ENCODE measurements at regions not wholly inside any gene's neighbourhood (a gene's known extent, or its start where the extent isn't known, plus 50 kb on each side); places are given as distances from the start of the nearest gene placed in this dataset.

GRCh38 chr5:89282554-89283510, 399.8 kb upstream of the MEF2C start:
- peaks cover 0 to 7% (median 0%) of the 10 kb centered on the region in 4 donors for H3K4me1 ChIP-seq
- H3K9me3 ChIP-seq = no peaks in the 10 kb centered on the region
- no peak overlapping the region for H3K4me3 ChIP-seq
- intact Hi-C loops (cut with DNase I) = no loop called here
- no peaks in the 10 kb centered on the region for H3K36me3 ChIP-seq
- H3K27me3 ChIP-seq = no peaks in the 10 kb centered on the region
- H3K27ac ChIP-seq (replicated peaks in 1 of 4) = no peak overlapping the region
- TF ChIP-seq CTCF (IDR thresholded peaks at IDR 0.05) (no peak), POLR2A (IDR thresholded peaks at IDR 0.05; ENCODE audit: low read depth) (no peak), EP300 (IDR thresholded peaks at IDR 0.05) (no peak), POLR2AphosphoS5 (IDR thresholded peaks at IDR 0.05) (no peak)
- no peak for DNase-seq (ENCODE audit: extremely low spot score)
- 87% methylated on average over 3 of the region's 3 CpGs for WGBS

DNA sequence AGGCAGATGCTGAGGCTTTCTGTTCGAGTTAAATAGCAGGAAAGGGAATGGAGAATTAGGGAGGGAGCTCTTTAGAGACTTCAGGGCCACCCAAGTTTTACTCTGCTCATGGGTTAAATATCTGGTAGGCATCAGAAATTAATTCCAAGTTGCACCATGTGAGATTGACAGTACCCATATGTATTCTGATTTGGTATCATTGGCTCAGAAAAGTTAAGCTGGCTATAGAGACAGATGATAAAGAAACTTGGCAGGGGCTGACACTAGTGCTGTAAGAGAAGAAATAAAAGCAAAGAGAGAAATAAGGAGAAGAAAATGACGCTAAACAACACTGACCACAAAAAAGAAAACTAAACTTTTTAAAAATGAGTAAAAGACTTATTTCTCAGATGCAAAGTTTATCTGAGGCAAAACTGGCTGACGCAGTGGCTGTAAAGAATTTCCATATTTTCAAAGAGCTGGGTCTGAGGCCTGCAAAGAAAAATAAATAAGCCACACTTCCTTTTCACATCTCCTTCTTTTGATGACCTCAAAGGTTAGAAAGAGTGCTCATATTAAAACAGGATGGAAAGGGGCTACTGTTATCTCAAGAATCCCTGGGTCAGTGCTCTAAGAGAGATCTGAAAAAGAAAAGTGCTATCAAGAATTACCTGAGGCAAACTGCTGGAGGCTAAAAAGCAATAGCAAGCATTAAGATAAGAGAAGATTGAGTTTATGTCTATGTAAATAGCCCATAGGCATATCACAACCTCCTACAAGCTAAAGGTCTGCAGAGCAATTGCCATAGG, 399.0 kb upstream of the MEF2C start:
- no peak overlapping the region for H3K4me3 ChIP-seq
- TF ChIP-seq POLR2AphosphoS5 (IDR thresholded peaks at IDR 0.05) (no peak), CTCF (IDR thresholded peaks at IDR 0.05) (no peak), EP300 (IDR thresholded peaks at IDR 0.05) (no peak), POLR2A (IDR thresholded peaks at IDR 0.05; ENCODE audit: low read depth) (no peak)
- intact Hi-C loops (cut with DNase I) = no loop called here
- H3K27ac ChIP-seq (replicated peaks in 1 of 4) = no peak overlapping the region
- no peaks in the 10 kb centered on the region for H3K36me3 ChIP-seq
- H3K9me3 ChIP-seq = no peaks in the 10 kb centered on the region
- H3K4me1 ChIP-seq = peaks cover 0 to 7% (median 0%) of the 10 kb centered on the region in 4 donors
- 86% methylated on average over 3 of the region's 3 CpGs for WGBS
- DNase-seq (ENCODE audit: extremely low spot score) = no peak
- H3K27me3 ChIP-seq = no peaks in the 10 kb centered on the region

- no peak for DNase-seq (ENCODE audit: extremely low spot score)
- Histone ChIP-seq H3K36me3 (no peaks in the 10 kb centered on the region), H3K4me3 (no peak overlapping the region), H3K4me1 (peaks cover 0 to 7% (median 0%) of the 10 kb centered on the region in 4 donors), H3K27ac (replicated peaks in 1 of 4) (no peak overlapping the region), H3K27me3 (no peaks in the 10 kb centered on the region), H3K9me3 (no peaks in the 10 kb centered on the region)
- TF ChIP-seq CTCF (IDR thresholded peaks at IDR 0.05) (no peak), POLR2AphosphoS5 (IDR thresholded peaks at IDR 0.05) (no peak), EP300 (IDR thresholded peaks at IDR 0.05) (no peak), POLR2A (IDR thresholded peaks at IDR 0.05; ENCODE audit: low read depth) (no peak)
- WGBS = 92% methylated on average over 5 of the region's 5 CpGs
- intact Hi-C loops (cut with DNase I) = no loop called here
Observed at GRCh38 chr5:89281211-89281610, 398.2 kb upstream of the MEF2C start.

GRCh38 chr5:89280103-89281037, 397.4 kb upstream of the MEF2C start:
- Histone ChIP-seq H3K27me3 (no peaks in the 10 kb centered on the region), H3K9me3 (no peaks in the 10 kb centered on the region), H3K4me3 (no peak overlapping the region), H3K36me3 (no peaks in the 10 kb centered on the region), H3K4me1 (peaks cover 0 to 7% (median 0%) of the 10 kb centered on the region in 4 donors), H3K27ac (replicated peaks in 1 of 4) (no peak overlapping the region)
- TF ChIP-seq EP300 (IDR thresholded peaks at IDR 0.05) (no peak), POLR2A (IDR thresholded peaks at IDR 0.05; ENCODE audit: low read depth) (no peak), POLR2AphosphoS5 (IDR thresholded peaks at IDR 0.05) (no peak), CTCF (IDR thresholded peaks at IDR 0.05) (no peak)
- intact Hi-C loops (cut with DNase I) = no loop called here
- 68% methylated on average over 2 of the region's 2 CpGs for WGBS
- no peak for DNase-seq (ENCODE audit: extremely low spot score)

Measured in esophagus muscularis mucosa (tissue), 4 donors.